Fibroblast of lung (primary cell): ENCODE measurements at regions not wholly inside any gene's neighbourhood (a gene's known extent, or its start where the extent isn't known, plus 50 kb on each side); places are given as distances from the start of the nearest gene placed in this dataset.

Experiments
- EZH2 ChIP-seq: IDR thresholded peaks from 2 replicates; pipeline ENCODE4 v1.5.1; 2012; ENCODE audit warnings: low read length, control low read depth, mild to moderate bottlenecking; ENCODE audit errors: missing control alignments
- TF ChIP-seq, protein P1 (sequence below), 2 donors: IDR thresholded peaks in 1 of 2; conservative IDR thresholded peaks in 1 of 2; 1 replicate in 1 of 2; 2 replicates in 1 of 2; pipeline ENCODE4 v1.5.1; 2011 to 2012; ENCODE audit warnings: low read length in 2 of 2, control low read depth in 1 of 2, inconsistent platforms in 1 of 2, low read depth in 1 of 2, mild to moderate bottlenecking in 1 of 2

- no peak for TF ChIP-seq EZH2
- TF ChIP-seq, protein P1, sequence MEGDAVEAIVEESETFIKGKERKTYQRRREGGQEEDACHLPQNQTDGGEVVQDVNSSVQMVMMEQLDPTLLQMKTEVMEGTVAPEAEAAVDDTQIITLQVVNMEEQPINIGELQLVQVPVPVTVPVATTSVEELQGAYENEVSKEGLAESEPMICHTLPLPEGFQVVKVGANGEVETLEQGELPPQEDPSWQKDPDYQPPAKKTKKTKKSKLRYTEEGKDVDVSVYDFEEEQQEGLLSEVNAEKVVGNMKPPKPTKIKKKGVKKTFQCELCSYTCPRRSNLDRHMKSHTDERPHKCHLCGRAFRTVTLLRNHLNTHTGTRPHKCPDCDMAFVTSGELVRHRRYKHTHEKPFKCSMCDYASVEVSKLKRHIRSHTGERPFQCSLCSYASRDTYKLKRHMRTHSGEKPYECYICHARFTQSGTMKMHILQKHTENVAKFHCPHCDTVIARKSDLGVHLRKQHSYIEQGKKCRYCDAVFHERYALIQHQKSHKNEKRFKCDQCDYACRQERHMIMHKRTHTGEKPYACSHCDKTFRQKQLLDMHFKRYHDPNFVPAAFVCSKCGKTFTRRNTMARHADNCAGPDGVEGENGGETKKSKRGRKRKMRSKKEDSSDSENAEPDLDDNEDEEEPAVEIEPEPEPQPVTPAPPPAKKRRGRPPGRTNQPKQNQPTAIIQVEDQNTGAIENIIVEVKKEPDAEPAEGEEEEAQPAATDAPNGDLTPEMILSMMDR (conservative IDR thresholded peaks at IDR 0.05 in 1 of 2, IDR thresholded peaks at IDR 0.05 in 1 of 2; ENCODE audit: low read depth in 1 of 2, low read length in 2 of 2), result no peak
Measured at GRCh38 chr14:98890556-98891340, 381.2 kb downstream of the BCL11B start.
